ENCODE measurements at regions not wholly inside any gene's neighbourhood (a gene's known extent, or its start where the extent isn't known, plus 50 kb on each side); places are given as distances from the start of the nearest gene placed in this dataset.

GRCh38 chr6:94511502-94512088 is 1065.7 kb upstream of the MANEA start:
- no peak for DNase-seq (ENCODE audit: low spot score)
- Histone ChIP-seq H3K36me3 (no peaks in the 10 kb centered on the region), H4K20me1 (ENCODE audit: low read depth) (no peaks in the 10 kb centered on the region), H3K4me3 (no peak overlapping the region), H3F3A (ENCODE audit: low read depth) (no peaks in the 10 kb centered on the region), H3K27ac (no peak overlapping the region), H2AFZ (replicated peaks) (no peak overlapping the region), H3K4me2 (no peak overlapping the region), H3K27me3 (no peaks in the 10 kb centered on the region), H3K4me1 (no peaks in the 10 kb centered on the region), H3K9me3 (ENCODE audit: low read depth) (peaks cover 3% of the 10 kb centered on the region), H3K9ac (no peak overlapping the region), H3K79me2 (ENCODE audit: low read depth) (no peaks in the 10 kb centered on the region)
- H3K27me3 Mint-ChIP-seq (ENCODE audit: insufficient read depth, low read depth) = no peaks in the 10 kb centered on the region
- TF ChIP-seq EZH2 (IDR thresholded peaks at IDR 0.05) = no peak
- TF ChIP-seq EZH2phosphoT487 (IDR thresholded peaks at IDR 0.05) = no peak
- TF ChIP-seq, protein P1, sequence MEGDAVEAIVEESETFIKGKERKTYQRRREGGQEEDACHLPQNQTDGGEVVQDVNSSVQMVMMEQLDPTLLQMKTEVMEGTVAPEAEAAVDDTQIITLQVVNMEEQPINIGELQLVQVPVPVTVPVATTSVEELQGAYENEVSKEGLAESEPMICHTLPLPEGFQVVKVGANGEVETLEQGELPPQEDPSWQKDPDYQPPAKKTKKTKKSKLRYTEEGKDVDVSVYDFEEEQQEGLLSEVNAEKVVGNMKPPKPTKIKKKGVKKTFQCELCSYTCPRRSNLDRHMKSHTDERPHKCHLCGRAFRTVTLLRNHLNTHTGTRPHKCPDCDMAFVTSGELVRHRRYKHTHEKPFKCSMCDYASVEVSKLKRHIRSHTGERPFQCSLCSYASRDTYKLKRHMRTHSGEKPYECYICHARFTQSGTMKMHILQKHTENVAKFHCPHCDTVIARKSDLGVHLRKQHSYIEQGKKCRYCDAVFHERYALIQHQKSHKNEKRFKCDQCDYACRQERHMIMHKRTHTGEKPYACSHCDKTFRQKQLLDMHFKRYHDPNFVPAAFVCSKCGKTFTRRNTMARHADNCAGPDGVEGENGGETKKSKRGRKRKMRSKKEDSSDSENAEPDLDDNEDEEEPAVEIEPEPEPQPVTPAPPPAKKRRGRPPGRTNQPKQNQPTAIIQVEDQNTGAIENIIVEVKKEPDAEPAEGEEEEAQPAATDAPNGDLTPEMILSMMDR (IDR thresholded peaks at IDR 0.05) = no peak
- peaks cover 2% of the 10 kb centered on the region for H3K36me3 Mint-ChIP-seq
- H3K4me3 Mint-ChIP-seq = no peak overlapping the region
- H3K9me3 Mint-ChIP-seq = peaks cover 9% of the 10 kb centered on the region
- H3K4me1 Mint-ChIP-seq = no peaks in the 10 kb centered on the region
- H3K27ac Mint-ChIP-seq = no peak overlapping the region

DNA sequence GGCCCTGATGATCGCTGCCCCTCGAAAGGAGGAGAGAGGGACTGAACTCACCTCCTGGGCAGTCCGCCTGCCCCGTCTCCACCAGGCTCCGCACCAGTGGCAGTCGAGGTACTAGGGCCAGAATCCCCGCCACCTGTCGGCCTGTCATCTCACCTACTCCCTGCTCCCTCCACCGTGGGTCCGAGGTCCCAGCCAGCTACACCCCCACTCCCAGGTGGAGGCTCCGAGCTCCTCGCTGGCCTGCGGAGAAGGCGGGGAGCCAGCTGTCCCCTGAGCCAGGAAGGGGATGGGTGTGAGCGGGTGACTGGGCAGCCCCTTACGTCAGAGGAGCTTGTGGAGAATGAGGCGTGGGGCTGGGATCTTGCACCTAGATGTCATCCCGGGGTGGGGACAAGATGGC is 1066.5 kb upstream of the MANEA start:
- no peaks in the 10 kb centered on the region for H3K36me3 Mint-ChIP-seq
- no peaks in the 10 kb centered on the region for H3K4me1 Mint-ChIP-seq
- H3K9me3 Mint-ChIP-seq = peaks cover 2% of the 10 kb centered on the region
- H3K9ac ChIP-seq = no peak overlapping the region
- no peak overlapping the region for H3K27ac ChIP-seq
- no peaks in the 10 kb centered on the region for H3K27me3 ChIP-seq
- no peaks in the 10 kb centered on the region for H4K20me1 ChIP-seq (ENCODE audit: low read depth)
- H3K79me2 ChIP-seq (ENCODE audit: low read depth) = no peaks in the 10 kb centered on the region
- H3F3A ChIP-seq (ENCODE audit: low read depth) = no peaks in the 10 kb centered on the region
- no peak for DNase-seq (ENCODE audit: low spot score)
- H3K4me3 Mint-ChIP-seq = no peak overlapping the region
- H3K9me3 ChIP-seq (ENCODE audit: low read depth) = no peaks in the 10 kb centered on the region
- H3K4me3 ChIP-seq = no peak overlapping the region
- H3K27me3 Mint-ChIP-seq (ENCODE audit: insufficient read depth, low read depth) = no peaks in the 10 kb centered on the region
- H3K4me2 ChIP-seq = no peak overlapping the region
- H3K27ac Mint-ChIP-seq = no peak overlapping the region
- no peaks in the 10 kb centered on the region for H3K4me1 ChIP-seq
- no peaks in the 10 kb centered on the region for H3K36me3 ChIP-seq
- H2AFZ ChIP-seq (replicated peaks) = no peak overlapping the region
- TF ChIP-seq EZH2 (IDR thresholded peaks at IDR 0.05) = no peak
- TF ChIP-seq, protein P1 (IDR thresholded peaks at IDR 0.05) = no peak
- no peak for TF ChIP-seq EZH2phosphoT487 (IDR thresholded peaks at IDR 0.05)

DNA sequence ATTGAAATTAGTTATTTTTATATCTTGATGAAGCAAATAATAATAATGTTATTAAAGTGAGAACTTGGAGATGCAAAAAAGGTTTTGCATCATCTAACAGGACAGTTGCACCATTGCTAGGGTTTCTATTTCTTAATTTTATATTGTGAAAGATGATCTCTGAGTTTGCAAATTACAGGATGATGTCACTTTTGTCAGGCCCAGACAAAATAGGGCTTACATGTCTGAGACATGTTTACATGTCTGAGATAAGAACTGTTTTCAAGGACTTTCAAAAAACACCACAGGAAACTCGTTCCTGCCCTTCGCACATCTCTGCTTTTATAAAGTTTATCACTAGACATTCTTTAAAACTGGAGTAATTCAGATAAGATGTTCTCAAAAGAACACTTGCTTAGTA is 1075.8 kb upstream of the MANEA start:
- peaks cover 4% of the 10 kb centered on the region for H3K4me1 Mint-ChIP-seq
- Histone ChIP-seq H3K27me3 (no peaks in the 10 kb centered on the region), H2AFZ (replicated peaks) (peak overlapping the region; percentile 69), H3K4me1 (no peaks in the 10 kb centered on the region), H3K36me3 (no peaks in the 10 kb centered on the region), H3K4me3 (no peak overlapping the region), H3K9ac (no peak overlapping the region), H3K27ac (no peak overlapping the region), H3K4me2 (no peak overlapping the region), H3K9me3 (ENCODE audit: low read depth) (no peaks in the 10 kb centered on the region), H4K20me1 (ENCODE audit: low read depth) (no peaks in the 10 kb centered on the region), H3K79me2 (ENCODE audit: low read depth) (no peaks in the 10 kb centered on the region), H3F3A (ENCODE audit: low read depth) (no peaks in the 10 kb centered on the region)
- no peak for DNase-seq (ENCODE audit: low spot score)
- no peak overlapping the region for H3K4me3 Mint-ChIP-seq
- H3K27ac Mint-ChIP-seq = no peak overlapping the region
- H3K36me3 Mint-ChIP-seq = no peaks in the 10 kb centered on the region
- H3K9me3 Mint-ChIP-seq = no peaks in the 10 kb centered on the region
- TF ChIP-seq EZH2phosphoT487 (IDR thresholded peaks at IDR 0.05) (no peak), EZH2 (IDR thresholded peaks at IDR 0.05) (no peak)
- TF ChIP-seq, protein P1 (IDR thresholded peaks at IDR 0.05) = no peak
- H3K27me3 Mint-ChIP-seq (ENCODE audit: insufficient read depth, low read depth) = no peaks in the 10 kb centered on the region

Measured in neural progenitor cell (in vitro differentiated cells).